ENCODE measurements at regions not wholly inside any gene's neighbourhood (a gene's known extent, or its start where the extent isn't known, plus 50 kb on each side); places are given as distances from the start of the nearest gene placed in this dataset. TPM values are rescaled to one million over a fixed set of nuclear protein-coding genes. Genes with fewer than 3 reads are reported as not detected.
A peak's percentile ranks its signal among the peaks of the same experiment; 100 is the strongest.

- DNase-seq = no peak
Observed at GRCh38 chr9:72431036-72431435, 66.0 kb upstream of the ZFAND5 start.

GRCh38 chr9:72428329-72428728 is 63.3 kb upstream of the ZFAND5 start:
- peak; percentile 56 for DNase-seq

DNA sequence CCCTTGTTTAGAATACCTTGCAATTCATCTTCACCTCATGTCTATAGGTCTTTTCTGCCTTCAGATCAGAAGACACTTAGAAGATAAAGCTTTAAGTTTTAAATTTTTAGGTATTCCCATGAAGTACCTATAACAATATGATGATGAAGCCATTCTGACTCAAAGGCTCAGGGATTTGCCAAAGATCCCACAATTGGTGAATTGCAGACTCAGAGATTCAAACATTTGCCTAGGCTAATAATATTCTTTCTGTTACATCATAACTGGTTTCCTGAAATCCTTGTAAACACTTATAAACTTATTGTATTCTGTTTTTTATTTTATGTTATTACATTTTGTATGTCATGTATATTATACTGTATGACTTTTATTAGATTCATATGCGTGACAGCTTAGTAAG is 62.8 kb upstream of the ZFAND5 start:
- no peak for DNase-seq

- DNase-seq = no peak
Observed at GRCh38 chr9:72424131-72424530, 59.1 kb upstream of the ZFAND5 start.

DNA sequence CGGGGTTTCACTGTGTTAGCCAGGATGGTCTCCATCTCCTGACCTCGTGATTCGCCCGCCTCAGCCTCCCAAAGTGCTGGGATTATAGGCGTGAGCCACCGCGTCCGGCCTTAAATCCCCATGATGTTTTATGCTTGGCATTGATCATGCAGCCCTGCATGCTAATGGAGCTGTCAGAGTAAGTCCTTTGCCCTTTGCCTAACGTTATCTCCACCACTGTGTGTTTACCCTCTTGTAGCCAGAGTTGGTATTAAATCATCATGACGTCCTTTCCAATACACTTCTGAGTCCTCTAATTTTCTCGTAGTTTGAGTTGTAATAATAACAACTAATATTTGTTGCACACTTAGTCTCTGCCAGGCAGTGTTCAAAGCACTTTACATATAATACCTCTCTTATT is 57.2 kb upstream of the ZFAND5 start:
- DNase-seq = no peak

GRCh38 chr9:72420783-72421182 is 55.8 kb upstream of the ZFAND5 start:
- DNase-seq = no peak

DNA sequence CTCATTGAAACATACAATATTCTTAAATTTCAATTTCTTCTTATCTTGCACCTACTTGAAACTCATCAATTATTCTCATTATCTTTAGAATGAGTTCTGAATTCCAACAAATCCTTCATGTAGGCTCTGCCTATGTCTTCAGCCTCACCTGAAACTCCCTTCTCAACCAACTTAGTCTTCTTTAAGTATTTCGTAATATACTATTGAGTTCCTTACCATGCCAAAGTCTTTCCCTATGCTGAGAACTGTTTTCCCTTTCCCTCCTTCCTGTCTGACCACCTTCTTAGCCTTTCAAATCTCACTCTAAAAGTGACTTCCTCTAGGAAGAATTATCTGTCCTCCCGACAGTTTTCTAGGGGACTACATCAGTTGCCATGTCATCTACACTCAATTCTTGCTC is 50.9 kb upstream of the ZFAND5 start:
- no peak for DNase-seq

GRCh38 chr9:72415163-72415562 is 50.2 kb upstream of the ZFAND5 start:
- no peak for DNase-seq

Small RNA genes lying in the stretch of these regions (small RNA-seq; reads per million reads assigned to genes)
- gene AL445646.1 (ENCODE audit: low replicate concordance) = not detected
